Spleen (tissue), 7 donors: ENCODE measurements at regions not wholly inside any gene's neighbourhood (a gene's known extent, or its start where the extent isn't known, plus 50 kb on each side); places are given as distances from the start of the nearest gene placed in this dataset.

Experiments
- POLR2A ChIP-seq, 3 donors: fragments of 450-650 bp; IDR thresholded peaks; one replicate each; pipeline ENCODE4 v1.5.1; 2017; ENCODE audit warnings: antibody characterized with exemption in 3 of 3, mild to moderate bottlenecking in 1 of 3
- TF ChIP-seq, protein P1 (sequence below), 11 experiments: fragments of 200-600 bp in 7 of 11; fragments of 450-650 bp in 4 of 11; sonication (generic) in 4 of 11; IDR thresholded peaks in 8 of 11; conservative IDR thresholded peaks in 3 of 11; 1 replicate in 7 of 11; 2 replicates in 4 of 11; pipeline versions ENCODE4 v1.4.0 to v1.8.0; 2016 to 2021; ENCODE audit warnings: antibody characterized with exemption in 11 of 11, inconsistent platforms in 4 of 11, mild to moderate bottlenecking in 1 of 11
- donor health status: DM: no; HTN: no; CAD: no; lungs with moderate emphysema.
- donor health status: DM: no; HTN: no; CAD: no.
- donor health status: DM: no; HTN: no; CAD: no.

- TF ChIP-seq, protein P1, sequence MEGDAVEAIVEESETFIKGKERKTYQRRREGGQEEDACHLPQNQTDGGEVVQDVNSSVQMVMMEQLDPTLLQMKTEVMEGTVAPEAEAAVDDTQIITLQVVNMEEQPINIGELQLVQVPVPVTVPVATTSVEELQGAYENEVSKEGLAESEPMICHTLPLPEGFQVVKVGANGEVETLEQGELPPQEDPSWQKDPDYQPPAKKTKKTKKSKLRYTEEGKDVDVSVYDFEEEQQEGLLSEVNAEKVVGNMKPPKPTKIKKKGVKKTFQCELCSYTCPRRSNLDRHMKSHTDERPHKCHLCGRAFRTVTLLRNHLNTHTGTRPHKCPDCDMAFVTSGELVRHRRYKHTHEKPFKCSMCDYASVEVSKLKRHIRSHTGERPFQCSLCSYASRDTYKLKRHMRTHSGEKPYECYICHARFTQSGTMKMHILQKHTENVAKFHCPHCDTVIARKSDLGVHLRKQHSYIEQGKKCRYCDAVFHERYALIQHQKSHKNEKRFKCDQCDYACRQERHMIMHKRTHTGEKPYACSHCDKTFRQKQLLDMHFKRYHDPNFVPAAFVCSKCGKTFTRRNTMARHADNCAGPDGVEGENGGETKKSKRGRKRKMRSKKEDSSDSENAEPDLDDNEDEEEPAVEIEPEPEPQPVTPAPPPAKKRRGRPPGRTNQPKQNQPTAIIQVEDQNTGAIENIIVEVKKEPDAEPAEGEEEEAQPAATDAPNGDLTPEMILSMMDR (IDR thresholded peaks at IDR 0.05 in 8 of 11, conservative IDR thresholded peaks at IDR 0.05 in 3 of 11) = no peak
- no peak for TF ChIP-seq POLR2A (IDR thresholded peaks at IDR 0.05)
Measured at GRCh38 chrX:42176789-42177188, 253.4 kb upstream of the CASK start.
